Stomach (tissue), 8 donors: ENCODE measurements at regions not wholly inside any gene's neighbourhood (a gene's known extent, or its start where the extent isn't known, plus 50 kb on each side); places are given as distances from the start of the nearest gene placed in this dataset.

ENCODE experiments used
- DNase-seq, 2 donors: peaks; one replicate each; pipeline versions ENCODE4 v3.0.0 to v3.0.0-alpha.2; 2013 to 2019
- H3K27ac ChIP-seq, 5 donors: fragments of 200-600 bp in 4 of 5; sonication (generic) in 4 of 5; one replicate each; pipeline ENCODE4 v1.5.1; 2013 to 2019; ENCODE audit warnings: mild to moderate bottlenecking in 1 of 5, moderate library complexity in 1 of 5
- H3K27me3 ChIP-seq, 3 donors: fragments of 200-600 bp; sonication (generic); one replicate each; pipeline ENCODE4 v1.5.1; 2017 to 2019; ENCODE audit warnings: mixed run types in 1 of 3
- H3K36me3 ChIP-seq, 4 donors: fragments of 200-600 bp; sonication (generic); 1 replicate in 3 of 4; 2 replicates in 1 of 4; pipeline ENCODE4 v1.5.1; 2016 to 2019
- H3K4me1 ChIP-seq, 4 donors: fragments of 200-600 bp; sonication (generic); one replicate each; pipeline ENCODE4 v1.5.1; 2016 to 2019
- H3K4me3 ChIP-seq, 4 donors: fragments of 200-600 bp; sonication (generic) in 3 of 4; one replicate each; pipeline ENCODE4 v1.5.1; 2016 to 2019; ENCODE audit warnings: mild to moderate bottlenecking in 1 of 4
- H3K9me3 ChIP-seq, 4 donors: fragments of 200-600 bp; sonication (generic); one replicate each; pipeline ENCODE4 v1.5.1; 2016 to 2019
- EP300 ChIP-seq: sonication (generic); formaldehyde crosslinking; IDR thresholded peaks from one replicate; pipeline ENCODE4 v1.6.1; 2017; ENCODE audit warnings: antibody characterized with exemption
- POLR2A ChIP-seq, 4 donors: fragments of 450-650 bp; IDR thresholded peaks; one replicate each; pipeline ENCODE4 v1.6.1; 2016; ENCODE audit warnings: antibody characterized with exemption in 4 of 4, control low read depth in 2 of 4, mild to moderate bottlenecking in 1 of 4, moderate library complexity in 1 of 4
- POLR2AphosphoS5 ChIP-seq, 3 donors: sonication (generic); formaldehyde crosslinking; IDR thresholded peaks; one replicate each; pipeline ENCODE4 v1.6.1; 2016; ENCODE audit warnings: antibody characterized with exemption in 3 of 3
- WGBS, 5 donors: extraction: QIAGEN DNeasy Blood & Tissue Kit in 3 of 5; methylation state at CpG; one replicate each; pipeline versions ENCODE4 v1.1.5 to v1.1.7; 2013 to 2018; 5-methylcytosine and 5-hydroxymethylcytosine counted together
- intact Hi-C: fragments of 100-400 bp; cut with DNase I; formaldehyde crosslinking; loops from one replicate; pipeline ENCODE4 v1.15.1; 2023; ENCODE audit warnings: low total_unique reads
- TF ChIP-seq, protein P1 (sequence below), 7 experiments: fragments of 450-650 bp in 4 of 7; fragments of 200-600 bp in 3 of 7; sonication (generic) in 3 of 7; IDR thresholded peaks; one replicate each; pipeline ENCODE4 v1.5.1; 2016 to 2019; ENCODE audit warnings: antibody characterized with exemption in 7 of 7, control low read depth in 2 of 7, mild to moderate bottlenecking in 1 of 7
- donor health status: healthy with polysubstance abuse.
- donor health status: Bipolar disorder and iron deficiency.
- donor health status: healthy.

DNA sequence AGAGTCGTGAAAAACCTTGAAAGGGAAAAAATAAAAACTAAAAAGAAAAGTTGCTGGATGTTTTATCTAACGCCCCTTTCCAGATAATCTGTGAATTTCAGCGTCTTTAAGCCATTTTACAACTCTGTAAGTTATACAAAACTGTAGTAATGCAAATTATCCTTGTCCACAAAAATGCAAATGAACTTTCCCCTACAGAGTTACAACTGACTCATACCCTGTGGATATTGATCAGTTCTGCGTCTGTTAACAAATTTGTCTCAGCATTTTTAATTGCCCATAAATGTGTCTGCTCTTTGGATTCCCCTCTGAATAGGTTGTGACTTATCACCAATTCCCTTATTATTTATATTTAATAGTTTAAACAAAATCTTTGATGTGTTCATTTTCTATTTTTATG is 105.9 kb upstream of the PRLR start:
- Histone ChIP-seq H3K27ac (no peak overlapping the region), H3K27me3 (no peaks in the 10 kb centered on the region), H3K36me3 (no peaks in the 10 kb centered on the region), H3K4me3 (no peak overlapping the region), H3K4me1 (no peaks in the 10 kb centered on the region), H3K9me3 (peaks cover 0 to 4% (median 0%) of the 10 kb centered on the region in 4 donors)
- intact Hi-C loops, result no loop called here
- DNase-seq, result no peak
- TF ChIP-seq POLR2A (IDR thresholded peaks at IDR 0.05), result no peak
- no peak for TF ChIP-seq EP300
- no peak for TF ChIP-seq POLR2AphosphoS5 (IDR thresholded peaks at IDR 0.05)
- TF ChIP-seq, protein P1, sequence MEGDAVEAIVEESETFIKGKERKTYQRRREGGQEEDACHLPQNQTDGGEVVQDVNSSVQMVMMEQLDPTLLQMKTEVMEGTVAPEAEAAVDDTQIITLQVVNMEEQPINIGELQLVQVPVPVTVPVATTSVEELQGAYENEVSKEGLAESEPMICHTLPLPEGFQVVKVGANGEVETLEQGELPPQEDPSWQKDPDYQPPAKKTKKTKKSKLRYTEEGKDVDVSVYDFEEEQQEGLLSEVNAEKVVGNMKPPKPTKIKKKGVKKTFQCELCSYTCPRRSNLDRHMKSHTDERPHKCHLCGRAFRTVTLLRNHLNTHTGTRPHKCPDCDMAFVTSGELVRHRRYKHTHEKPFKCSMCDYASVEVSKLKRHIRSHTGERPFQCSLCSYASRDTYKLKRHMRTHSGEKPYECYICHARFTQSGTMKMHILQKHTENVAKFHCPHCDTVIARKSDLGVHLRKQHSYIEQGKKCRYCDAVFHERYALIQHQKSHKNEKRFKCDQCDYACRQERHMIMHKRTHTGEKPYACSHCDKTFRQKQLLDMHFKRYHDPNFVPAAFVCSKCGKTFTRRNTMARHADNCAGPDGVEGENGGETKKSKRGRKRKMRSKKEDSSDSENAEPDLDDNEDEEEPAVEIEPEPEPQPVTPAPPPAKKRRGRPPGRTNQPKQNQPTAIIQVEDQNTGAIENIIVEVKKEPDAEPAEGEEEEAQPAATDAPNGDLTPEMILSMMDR (IDR thresholded peaks at IDR 0.05), result no peak
- WGBS, 5 donors, result 83 to 91% (median 86%) methylated on average over 4 of the region's 4 CpGs

DNA sequence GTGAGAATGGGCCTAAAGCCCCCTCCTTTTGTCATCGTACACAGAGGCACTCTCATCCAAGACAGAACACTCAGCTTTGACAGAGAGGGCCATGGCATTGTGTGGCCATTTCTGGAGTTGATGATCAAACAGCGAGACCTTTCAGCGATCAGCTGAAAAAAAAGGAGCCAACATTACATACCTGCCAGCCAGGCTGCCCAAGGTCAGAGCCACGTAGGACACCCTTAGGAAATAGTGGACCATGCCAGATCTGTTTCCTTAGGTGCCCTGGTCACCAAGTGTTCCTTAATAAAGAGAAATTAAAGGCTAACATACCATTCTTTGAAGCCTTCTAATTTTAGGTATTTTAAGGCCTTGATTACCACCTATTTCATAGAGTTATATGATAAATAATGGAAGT is 105.5 kb upstream of the PRLR start:
- WGBS, 5 donors, result 58 to 74% (median 62%) methylated on average over 4 of the region's 4 CpGs
- Histone ChIP-seq H3K36me3 (no peaks in the 10 kb centered on the region), H3K27ac (no peak overlapping the region), H3K27me3 (no peaks in the 10 kb centered on the region), H3K4me3 (no peak overlapping the region), H3K4me1 (no peaks in the 10 kb centered on the region), H3K9me3 (peaks cover 0 to 4% (median 0%) of the 10 kb centered on the region in 4 donors)
- TF ChIP-seq EP300 (no peak), POLR2AphosphoS5 (IDR thresholded peaks at IDR 0.05) (no peak), POLR2A (IDR thresholded peaks at IDR 0.05) (no peak)
- TF ChIP-seq, protein P1 (IDR thresholded peaks at IDR 0.05), result no peak
- intact Hi-C loops, result no loop called here
- no peak for DNase-seq

DNA sequence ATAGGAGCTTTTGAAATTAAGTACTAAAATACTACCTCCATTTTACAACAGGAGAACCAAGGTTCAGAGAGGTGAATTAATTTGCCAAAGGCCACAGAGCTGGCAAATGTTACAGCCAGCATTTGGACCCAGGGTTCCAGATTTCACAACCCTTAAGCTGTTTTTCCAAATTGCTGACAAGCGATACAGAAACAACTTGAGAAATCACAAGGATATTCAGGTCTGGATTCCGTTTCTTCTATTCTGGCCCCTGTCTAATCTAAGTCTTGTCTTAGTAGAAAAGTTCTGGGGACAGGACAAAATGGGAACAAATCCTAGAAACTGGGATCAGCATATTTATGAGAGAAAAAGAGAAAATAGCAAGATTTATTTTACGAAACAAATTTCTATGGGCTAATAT is 103.1 kb upstream of the PRLR start:
- H3K4me3 ChIP-seq, result no peak overlapping the region
- H3K27ac ChIP-seq, result no peak overlapping the region
- H3K27me3 ChIP-seq, result no peaks in the 10 kb centered on the region
- no peak for TF ChIP-seq POLR2AphosphoS5 (IDR thresholded peaks at IDR 0.05)
- no peak for TF ChIP-seq POLR2A (IDR thresholded peaks at IDR 0.05)
- no peak for TF ChIP-seq EP300
- TF ChIP-seq, protein P1 (IDR thresholded peaks at IDR 0.05), result no peak
- DNase-seq, result no peak
- 54 to 93% (median 65%) methylated on average over 3 of the region's 3 CpGs for WGBS, 5 donors
- H3K4me1 ChIP-seq, result no peaks in the 10 kb centered on the region
- H3K9me3 ChIP-seq, result no peaks in the 10 kb centered on the region
- H3K36me3 ChIP-seq, result no peaks in the 10 kb centered on the region
- intact Hi-C loops, result no loop called here

DNA sequence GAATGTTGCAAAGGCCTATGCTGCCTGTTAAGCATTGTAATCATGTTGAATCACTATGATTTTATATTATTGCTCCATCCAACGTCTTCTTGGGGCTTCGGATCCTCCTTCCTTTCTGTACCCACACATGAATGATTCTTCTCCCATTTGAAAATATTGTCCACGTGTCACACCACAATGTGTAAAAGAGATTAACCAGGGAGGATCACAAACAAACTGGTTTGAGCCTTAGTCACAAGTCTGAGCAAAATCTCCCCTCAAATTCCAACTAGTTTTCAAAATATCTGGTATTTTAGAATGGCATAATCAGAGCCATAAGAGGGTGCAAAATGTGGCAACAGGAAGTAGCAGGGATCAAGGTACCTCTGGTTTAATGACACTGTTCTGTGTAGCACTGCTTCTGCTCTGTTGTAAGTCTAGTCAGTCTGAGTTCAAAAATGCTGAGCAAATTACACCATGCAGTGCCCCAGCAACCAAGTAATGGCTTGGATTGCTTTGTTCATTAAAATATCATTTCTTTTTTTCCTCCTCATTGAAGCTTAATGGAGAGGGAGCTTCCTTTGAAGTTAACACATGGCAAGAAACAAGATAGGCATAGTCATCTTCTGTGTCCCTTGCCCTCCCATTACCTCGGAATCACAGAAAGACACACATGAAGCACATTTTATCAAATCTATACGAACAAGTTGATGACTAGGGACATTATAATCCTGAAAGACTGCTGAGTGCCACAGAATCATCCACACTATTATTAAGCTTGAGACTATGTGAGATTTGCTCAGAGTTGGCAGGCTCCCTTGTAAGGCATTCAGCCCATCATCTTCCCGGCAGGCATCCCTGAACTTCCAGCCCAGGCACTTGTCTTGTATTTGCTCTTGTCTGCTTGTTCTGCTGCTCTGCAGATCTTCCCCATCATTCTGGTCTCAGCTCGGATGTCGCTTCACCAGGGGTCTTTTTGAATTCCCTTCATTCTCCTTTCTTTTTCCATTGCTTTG is 102.0 kb upstream of the PRLR start:
- Histone ChIP-seq H3K36me3 (no peaks in the 10 kb centered on the region), H3K4me3 (no peak overlapping the region), H3K4me1 (no peaks in the 10 kb centered on the region), H3K27me3 (no peaks in the 10 kb centered on the region), H3K27ac (no peak overlapping the region), H3K9me3 (no peaks in the 10 kb centered on the region)
- no peak for DNase-seq
- TF ChIP-seq POLR2AphosphoS5 (IDR thresholded peaks at IDR 0.05), result no peak
- TF ChIP-seq EP300, result no peak
- TF ChIP-seq, protein P1 (IDR thresholded peaks at IDR 0.05), result no peak
- no peak for TF ChIP-seq POLR2A (IDR thresholded peaks at IDR 0.05)
- intact Hi-C loops, result no loop called here
- WGBS, 5 donors, result 77 to 87% (median 79%) methylated on average over 8 of the region's 8 CpGs
